ENCODE measurements at regions not wholly inside any gene's neighbourhood (a gene's known extent, or its start where the extent isn't known, plus 50 kb on each side); places are given as distances from the start of the nearest gene placed in this dataset.

DNA sequence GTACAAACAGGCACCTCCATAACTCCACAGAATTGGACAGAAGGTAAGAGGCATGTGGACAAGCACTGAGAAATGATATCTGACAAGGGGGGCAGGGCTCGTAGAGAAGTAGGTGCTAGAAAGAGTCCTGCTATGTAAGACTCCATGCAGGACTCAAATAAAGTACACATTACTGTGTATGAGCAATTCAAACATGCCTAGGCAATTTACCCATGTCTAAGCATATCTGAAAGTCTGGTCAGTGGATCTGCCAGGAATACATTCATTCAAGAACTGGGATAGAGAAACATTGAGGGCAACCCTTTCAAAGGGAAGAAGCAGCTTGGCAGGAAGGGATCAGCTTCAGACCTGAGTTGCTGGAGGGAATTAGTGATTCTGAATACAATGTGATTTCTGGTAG lies 174.1 kb upstream of the MCTP2 start:
- Histone ChIP-seq H3K27me3 (ENCODE audit: insufficient read depth, low read length) (0 out of 2 replicates have a peak, but pooled peaks cover 6% of the 10 kb centered on the region), H3K9me3 (ENCODE audit: control insufficient read depth in 1 of 2, insufficient read depth in 1 of 2, low read depth in 1 of 2, low read length in 2 of 2) (no peaks in the 10 kb centered on the region), H3K27ac (ENCODE audit: low read depth, low read length) (no peak overlapping the region), H3K36me3 (ENCODE audit: control insufficient read depth in 1 of 2, insufficient read depth in 2 of 2, low read length in 2 of 2) (no peaks in the 10 kb centered on the region), H3K4me3 (replicated peaks in 1 of 2; ENCODE audit: low read depth in 1 of 2, low read length in 2 of 2) (no peak overlapping the region), H3K9me2 (ENCODE audit: insufficient read depth) (no peaks in the 10 kb centered on the region), H2AFZ (ENCODE audit: low read depth, low read length, poor library complexity, severe bottlenecking) (no peak overlapping the region), H4K20me1 (ENCODE audit: insufficient read depth) (no peaks in the 10 kb centered on the region), H3K9ac (ENCODE audit: low read length) (no peak overlapping the region), H3K4me2 (ENCODE audit: low read length) (no peak overlapping the region), H3K79me2 (ENCODE audit: insufficient read depth, low read length) (no peaks in the 10 kb centered on the region), H3K4me1 (ENCODE audit: control insufficient read depth in 1 of 2, insufficient read depth in 2 of 2, low read length in 2 of 2) (no peaks in the 10 kb centered on the region)
- no peak for TF ChIP-seq CEBPB (IDR thresholded peaks at IDR 0.05; ENCODE audit: low read depth)
- TF ChIP-seq ZFX (IDR thresholded peaks at IDR 0.05): no peak
- no peak for TF ChIP-seq CBX3 (IDR thresholded peaks at IDR 0.05; ENCODE audit: low read depth)
- TF ChIP-seq, protein P1, sequence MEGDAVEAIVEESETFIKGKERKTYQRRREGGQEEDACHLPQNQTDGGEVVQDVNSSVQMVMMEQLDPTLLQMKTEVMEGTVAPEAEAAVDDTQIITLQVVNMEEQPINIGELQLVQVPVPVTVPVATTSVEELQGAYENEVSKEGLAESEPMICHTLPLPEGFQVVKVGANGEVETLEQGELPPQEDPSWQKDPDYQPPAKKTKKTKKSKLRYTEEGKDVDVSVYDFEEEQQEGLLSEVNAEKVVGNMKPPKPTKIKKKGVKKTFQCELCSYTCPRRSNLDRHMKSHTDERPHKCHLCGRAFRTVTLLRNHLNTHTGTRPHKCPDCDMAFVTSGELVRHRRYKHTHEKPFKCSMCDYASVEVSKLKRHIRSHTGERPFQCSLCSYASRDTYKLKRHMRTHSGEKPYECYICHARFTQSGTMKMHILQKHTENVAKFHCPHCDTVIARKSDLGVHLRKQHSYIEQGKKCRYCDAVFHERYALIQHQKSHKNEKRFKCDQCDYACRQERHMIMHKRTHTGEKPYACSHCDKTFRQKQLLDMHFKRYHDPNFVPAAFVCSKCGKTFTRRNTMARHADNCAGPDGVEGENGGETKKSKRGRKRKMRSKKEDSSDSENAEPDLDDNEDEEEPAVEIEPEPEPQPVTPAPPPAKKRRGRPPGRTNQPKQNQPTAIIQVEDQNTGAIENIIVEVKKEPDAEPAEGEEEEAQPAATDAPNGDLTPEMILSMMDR (IDR thresholded peaks at IDR 0.05 in 2 of 3, conservative IDR thresholded peaks at IDR 0.05 in 1 of 3; ENCODE audit: borderline replicate concordance in 1 of 3, insufficient read depth in 1 of 3, low read depth in 2 of 3, low read length in 2 of 3): no peak
- no peak for TF ChIP-seq FOSL1 (IDR thresholded peaks at IDR 0.05; ENCODE audit: low read depth)
- no peak for TF ChIP-seq EZH2 (IDR thresholded peaks at IDR 0.05)
- TF ChIP-seq, protein P2, sequence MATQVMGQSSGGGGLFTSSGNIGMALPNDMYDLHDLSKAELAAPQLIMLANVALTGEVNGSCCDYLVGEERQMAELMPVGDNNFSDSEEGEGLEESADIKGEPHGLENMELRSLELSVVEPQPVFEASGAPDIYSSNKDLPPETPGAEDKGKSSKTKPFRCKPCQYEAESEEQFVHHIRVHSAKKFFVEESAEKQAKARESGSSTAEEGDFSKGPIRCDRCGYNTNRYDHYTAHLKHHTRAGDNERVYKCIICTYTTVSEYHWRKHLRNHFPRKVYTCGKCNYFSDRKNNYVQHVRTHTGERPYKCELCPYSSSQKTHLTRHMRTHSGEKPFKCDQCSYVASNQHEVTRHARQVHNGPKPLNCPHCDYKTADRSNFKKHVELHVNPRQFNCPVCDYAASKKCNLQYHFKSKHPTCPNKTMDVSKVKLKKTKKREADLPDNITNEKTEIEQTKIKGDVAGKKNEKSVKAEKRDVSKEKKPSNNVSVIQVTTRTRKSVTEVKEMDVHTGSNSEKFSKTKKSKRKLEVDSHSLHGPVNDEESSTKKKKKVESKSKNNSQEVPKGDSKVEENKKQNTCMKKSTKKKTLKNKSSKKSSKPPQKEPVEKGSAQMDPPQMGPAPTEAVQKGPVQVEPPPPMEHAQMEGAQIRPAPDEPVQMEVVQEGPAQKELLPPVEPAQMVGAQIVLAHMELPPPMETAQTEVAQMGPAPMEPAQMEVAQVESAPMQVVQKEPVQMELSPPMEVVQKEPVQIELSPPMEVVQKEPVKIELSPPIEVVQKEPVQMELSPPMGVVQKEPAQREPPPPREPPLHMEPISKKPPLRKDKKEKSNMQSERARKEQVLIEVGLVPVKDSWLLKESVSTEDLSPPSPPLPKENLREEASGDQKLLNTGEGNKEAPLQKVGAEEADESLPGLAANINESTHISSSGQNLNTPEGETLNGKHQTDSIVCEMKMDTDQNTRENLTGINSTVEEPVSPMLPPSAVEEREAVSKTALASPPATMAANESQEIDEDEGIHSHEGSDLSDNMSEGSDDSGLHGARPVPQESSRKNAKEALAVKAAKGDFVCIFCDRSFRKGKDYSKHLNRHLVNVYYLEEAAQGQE (IDR thresholded peaks at IDR 0.05; ENCODE audit: low read depth): no peak
- no peak for TF ChIP-seq SIN3A (IDR thresholded peaks at IDR 0.05; ENCODE audit: low read depth)
- no peak for TF ChIP-seq EGR1 (IDR thresholded peaks at IDR 0.05; ENCODE audit: low read depth)
- TF ChIP-seq, protein P3, sequence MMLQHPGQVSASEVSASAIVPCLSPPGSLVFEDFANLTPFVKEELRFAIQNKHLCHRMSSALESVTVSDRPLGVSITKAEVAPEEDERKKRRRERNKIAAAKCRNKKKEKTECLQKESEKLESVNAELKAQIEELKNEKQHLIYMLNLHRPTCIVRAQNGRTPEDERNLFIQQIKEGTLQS (IDR thresholded peaks at IDR 0.05): no peak
- ChIA-PET POLR2A (no interaction called here), RAD21 (ENCODE audit: low non-redundant PET in 1 of 2, low total read pairs in 2 of 2, uncharacterized antibody in 2 of 2, unreplicated experiment in 2 of 2) (no interaction called here), CTCF (no interaction called here)
- intact Hi-C loops (cut with micrococcal nuclease): no loop called here
- DNase-seq (ENCODE audit: low read depth, low spot score) (no peak), ATAC-seq (no peak)
- no TSS peak for BruUV-seq (replicated peaks)
